C4-2B (cell line): ENCODE measurements at regions not wholly inside any gene's neighbourhood (a gene's known extent, or its start where the extent isn't known, plus 50 kb on each side); places are given as distances from the start of the nearest gene placed in this dataset.

Source experiments
- CTCF ChIP-seq: fragments of 450-650 bp; conservative IDR thresholded peaks from 2 replicates; pipeline ENCODE4 v1.5.1; 2017; ENCODE audit warnings: mild to moderate bottlenecking
- ZFX ChIP-seq: fragments of 450-650 bp; IDR thresholded peaks from 2 replicates; pipeline ENCODE4 v1.6.1; 2017

GRCh38 chr6:155561257-155561965 lies 105.8 kb upstream of the NOX3 start:
- no peak for TF ChIP-seq CTCF
- TF ChIP-seq ZFX: no peak
